BJ (cell line): ENCODE measurements at regions not wholly inside any gene's neighbourhood (a gene's known extent, or its start where the extent isn't known, plus 50 kb on each side); places are given as distances from the start of the nearest gene placed in this dataset.

ENCODE experiments used
- CTCF ChIA-PET: fragments of 350-600 bp; formaldehyde crosslinking; extraction: SDS; loops from one replicate; lab custom pipeline; 2021; ENCODE audit warnings: antibody characterized with exemption, inconsistent platforms; lab: Yijun Ruan, JAX
- POLR2A ChIA-PET: fragments of 300-600 bp; sonication (Branson Sonifier 250); formaldehyde crosslinking; extraction: SDS; loops from one replicate; lab custom pipeline; 2021; ENCODE audit warnings: antibody characterized with exemption; lab: Charles Lee
- DNase-seq: peaks from one replicate; pipeline ENCODE4 v3.0.0-alpha.2; 2011; ENCODE audit warnings: low read depth
- H3K27me3 ChIP-seq: 2 replicates; pipeline ENCODE4 v1.6.0; 2011; ENCODE audit warnings: low read length; ENCODE audit not compliant: control insufficient read depth, insufficient read depth
- H3K36me3 ChIP-seq: 2 replicates; pipeline ENCODE4 v1.5.1; 2011; ENCODE audit warnings: low read length; ENCODE audit not compliant: control insufficient read depth, insufficient read depth
- H3K4me3 ChIP-seq: 2 replicates; pipeline ENCODE4 v1.5.1; 2011; ENCODE audit warnings: low read depth, mild to moderate bottlenecking, control low read depth, low read length
- CTCF ChIP-seq: IDR thresholded peaks from 2 replicates; pipeline ENCODE4 v1.5.1; 2011; ENCODE audit warnings: low read depth, mild to moderate bottlenecking, control low read depth, inconsistent platforms, low read length, moderate library complexity; ENCODE audit not compliant: insufficient read depth

- Histone ChIP-seq H3K36me3 (no peaks in the 10 kb centered on the region), H3K4me3 (no peak overlapping the region), H3K27me3 (no peaks in the 10 kb centered on the region)
- TF ChIP-seq CTCF: no peak
- ChIA-PET POLR2A (no interaction called here), CTCF (no interaction called here)
- DNase-seq: no peak
These were observed 1029.7 kb downstream of the FAT4 start for GRCh38 chr4:126344472-126344871.

- Histone ChIP-seq H3K27me3 (no peaks in the 10 kb centered on the region), H3K4me3 (no peak overlapping the region), H3K36me3 (no peaks in the 10 kb centered on the region)
- no peak for DNase-seq
- TF ChIP-seq CTCF: no peak
- POLR2A ChIA-PET: no interaction called here
- CTCF ChIA-PET: no interaction called here
These were observed 1031.9 kb downstream of the FAT4 start for GRCh38 chr4:126346654-126347053.

- no peak for DNase-seq
- Histone ChIP-seq H3K27me3 (no peaks in the 10 kb centered on the region), H3K36me3 (no peaks in the 10 kb centered on the region), H3K4me3 (no peak overlapping the region)
- TF ChIP-seq CTCF: no peak
- CTCF ChIA-PET: no interaction called here
- POLR2A ChIA-PET: no interaction called here
These were observed 1040.0 kb downstream of the FAT4 start for GRCh38 chr4:126354784-126355183.

GRCh38 chr4:126358041-126358440 lies 1043.3 kb downstream of the FAT4 start:
- no peaks in the 10 kb centered on the region for H3K36me3 ChIP-seq
- H3K27me3 ChIP-seq: no peaks in the 10 kb centered on the region
- ChIA-PET CTCF (interaction anchor here (1.6 kb wide), 1 partner anchor 15 kb away, joined by 3 read pairs; no protein-coding TSS in a partner anchor), POLR2A (no interaction called here)
- DNase-seq: no peak
- no peak overlapping the region for H3K4me3 ChIP-seq
- TF ChIP-seq CTCF: no peak

GRCh38 chr4:126361287-126361686 lies 1046.5 kb downstream of the FAT4 start:
- TF ChIP-seq CTCF: no peak
- H3K27me3 ChIP-seq: no peaks in the 10 kb centered on the region
- ChIA-PET POLR2A (no interaction called here), CTCF (no interaction called here)
- DNase-seq: no peak
- H3K4me3 ChIP-seq: no peak overlapping the region
- no peaks in the 10 kb centered on the region for H3K36me3 ChIP-seq
